ENCODE measurements at regions not wholly inside any gene's neighbourhood (a gene's known extent, or its start where the extent isn't known, plus 50 kb on each side); places are given as distances from the start of the nearest gene placed in this dataset.

DNA sequence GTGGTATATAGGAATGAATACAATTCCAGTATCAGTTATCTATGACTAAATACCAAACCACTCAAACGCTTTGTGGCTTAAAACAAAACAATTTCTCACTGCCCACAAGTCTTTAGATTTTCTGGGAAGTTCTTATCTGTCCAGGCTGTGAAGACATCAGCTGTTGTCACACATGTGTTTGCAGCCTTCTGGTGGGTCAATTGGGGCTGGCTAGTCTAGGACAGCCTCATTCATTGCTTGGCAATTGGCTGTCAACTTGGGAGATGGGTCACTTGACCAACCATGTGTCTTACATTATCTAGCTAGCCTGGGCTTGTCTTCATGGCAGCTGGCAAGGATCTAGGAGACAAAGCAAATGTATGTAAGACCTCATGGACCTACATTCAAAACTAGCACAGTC is 53.8 kb upstream of the PAPPA start:
- no peak for DNase-seq

GRCh38 chr9:116100711-116101121 is 52.9 kb upstream of the PAPPA start:
- peak in 2 of 4 experiments; percentile 2 for DNase-seq

- DNase-seq: no peak
These were observed 52.1 kb upstream of the PAPPA start for GRCh38 chr9:116101516-116101915.

GRCh38 chr9:116102596-116102995 is 51.0 kb upstream of the PAPPA start:
- DNase-seq: no peak
